Superior temporal gyrus (tissue), 1 donor: ENCODE measurements at regions not wholly inside any gene's neighbourhood (a gene's known extent, or its start where the extent isn't known, plus 50 kb on each side); places are given as distances from the start of the nearest gene placed in this dataset.
"Not testable (repeated sequence)": the region's sequence is repeated elsewhere in the genome, so short reads cannot be mapped to it uniquely, and the experiment has no call there.

Experiments used
- DNase-seq: peaks from one replicate; pipeline ENCODE4 v3.0.0-alpha.2; 2016; ENCODE audit errors: extremely low spot score

DNA sequence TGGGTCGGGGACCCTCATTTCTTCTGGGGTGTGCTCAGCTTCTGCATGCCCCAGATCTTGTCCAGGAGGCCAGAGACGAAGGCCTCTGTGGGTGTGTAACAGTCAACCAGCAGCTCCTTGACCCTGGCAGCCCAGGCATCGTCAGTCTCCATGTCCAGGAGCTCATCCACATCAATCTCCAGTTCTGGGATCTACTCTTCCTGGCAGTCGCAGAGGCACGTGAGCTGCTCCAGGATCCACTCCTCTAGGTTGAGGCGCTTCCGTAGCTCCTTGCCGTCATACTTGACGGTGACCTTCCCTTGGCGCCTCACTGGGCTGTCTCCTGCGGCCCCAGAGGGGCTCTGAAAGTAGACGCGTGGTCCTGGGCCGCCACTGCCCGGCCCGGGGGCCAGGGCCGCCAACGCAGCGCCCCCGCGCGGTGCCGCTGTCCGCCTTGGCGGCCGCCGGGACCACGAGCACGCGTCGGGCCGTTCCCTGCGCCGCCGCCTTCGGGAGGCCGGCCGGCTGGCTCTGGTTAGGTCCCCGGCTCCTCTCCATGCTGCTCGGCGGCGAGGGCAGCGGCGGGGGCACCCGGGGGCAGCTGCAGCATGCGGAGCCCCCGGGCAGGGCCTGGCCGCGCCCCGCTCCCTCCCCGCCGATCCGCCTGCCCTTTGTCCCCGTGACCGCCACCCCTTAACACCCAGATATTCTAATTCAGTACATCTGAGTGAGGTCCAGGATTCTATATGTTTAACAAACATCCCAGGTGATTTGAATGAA, 170.5 kb downstream of the SEPTIN7 start:
- DNase-seq: no peak

DNA sequence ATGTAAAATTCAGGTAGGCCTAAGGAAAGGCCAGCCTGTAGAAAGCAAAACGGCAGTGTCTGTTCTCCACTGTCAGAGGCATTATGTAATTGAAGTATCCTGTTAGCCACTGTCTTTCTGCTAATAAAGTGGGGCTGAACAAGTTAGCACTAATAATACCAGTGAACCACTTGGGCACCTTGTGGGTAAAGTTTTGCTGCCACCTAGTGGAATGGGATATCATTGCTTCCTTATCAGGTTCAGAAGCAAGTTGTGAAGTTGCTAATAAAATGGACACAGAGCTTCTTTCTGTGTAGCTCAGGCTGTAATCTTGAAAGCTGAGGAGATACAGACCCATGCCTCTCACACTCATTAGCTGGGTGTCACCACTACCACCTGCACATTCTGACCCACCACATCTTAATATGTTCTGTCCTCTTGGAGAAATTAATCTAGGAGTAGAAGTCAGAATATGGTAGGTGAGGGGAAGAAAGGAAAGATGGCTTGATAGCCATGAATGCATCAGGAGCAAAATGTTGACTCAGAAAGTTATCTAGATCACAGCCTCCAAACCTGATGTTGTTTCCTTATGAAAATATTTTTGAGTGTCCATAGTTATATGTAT, 175.1 kb downstream of the SEPTIN7 start:
- peak; percentile 96 for DNase-seq

- DNase-seq: not testable (repeated sequence)
These were observed 174.0 kb upstream of the EEPD1 start for GRCh38 chr7:35978816-35979640.

DNA sequence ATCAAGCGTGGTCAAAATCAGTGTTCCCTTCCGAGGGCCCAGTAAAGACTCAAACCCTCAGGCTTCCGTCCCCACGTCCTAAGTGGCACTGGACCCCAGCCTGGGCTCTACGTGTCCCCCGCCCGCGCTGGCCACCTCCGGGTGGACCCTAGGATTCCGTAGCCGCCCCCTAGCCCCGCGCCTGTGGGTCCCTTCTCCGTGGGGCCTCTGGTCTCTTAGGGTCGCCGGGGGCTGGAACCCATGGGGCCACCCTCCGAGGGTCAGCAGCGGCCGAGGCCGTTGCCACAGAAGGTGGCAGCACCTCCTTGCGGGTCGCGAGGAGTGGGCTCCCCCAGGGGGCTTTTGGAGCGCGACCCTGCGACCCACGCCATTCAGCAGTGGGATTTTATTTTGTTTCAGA, 170.5 kb upstream of the EEPD1 start:
- no peak for DNase-seq

DNA sequence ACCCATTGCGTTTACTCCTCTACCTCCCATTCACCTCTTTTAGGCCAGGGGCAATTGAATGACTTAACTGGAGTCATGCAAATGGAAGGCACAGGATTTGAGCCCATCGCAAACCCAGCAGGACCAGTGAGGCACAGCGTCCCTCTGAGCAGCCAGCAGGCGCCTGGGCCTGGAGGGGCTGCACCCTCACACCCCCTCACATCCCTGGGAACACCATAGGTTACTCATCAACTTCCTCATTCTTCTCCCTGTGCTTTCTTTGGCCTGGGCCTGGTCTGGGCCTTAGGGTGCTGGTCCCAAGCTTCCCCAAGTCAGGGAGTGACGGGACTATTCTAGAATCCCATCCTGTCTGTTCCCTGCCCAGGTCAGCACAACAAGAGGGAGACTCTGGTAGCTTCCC, 169.4 kb upstream of the EEPD1 start:
- no peak for DNase-seq

GRCh38 chr7:35985126-35985754, 167.8 kb upstream of the EEPD1 start:
- peak; percentile 88 for DNase-seq

DNA sequence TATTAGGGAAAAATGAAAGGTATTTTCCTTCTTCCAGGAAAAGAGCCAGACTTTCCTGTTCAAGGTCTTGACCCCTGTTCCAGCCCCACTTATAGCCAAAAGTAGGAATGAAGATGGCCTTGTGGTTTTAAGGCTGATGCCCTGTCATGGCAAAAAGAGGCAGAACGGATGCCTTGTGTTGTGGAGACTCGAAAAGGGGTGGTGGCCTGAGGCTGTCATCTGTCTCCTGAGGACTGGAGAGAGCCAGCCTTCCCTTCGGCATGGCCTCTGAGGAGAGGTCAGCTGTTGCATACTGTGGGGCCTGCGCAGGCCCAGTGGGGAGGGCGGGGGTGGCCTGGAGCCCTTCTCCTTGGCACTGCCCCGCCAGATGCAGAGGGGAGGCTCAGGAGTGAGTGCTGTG, 166.0 kb upstream of the EEPD1 start:
- no peak for DNase-seq

DNA sequence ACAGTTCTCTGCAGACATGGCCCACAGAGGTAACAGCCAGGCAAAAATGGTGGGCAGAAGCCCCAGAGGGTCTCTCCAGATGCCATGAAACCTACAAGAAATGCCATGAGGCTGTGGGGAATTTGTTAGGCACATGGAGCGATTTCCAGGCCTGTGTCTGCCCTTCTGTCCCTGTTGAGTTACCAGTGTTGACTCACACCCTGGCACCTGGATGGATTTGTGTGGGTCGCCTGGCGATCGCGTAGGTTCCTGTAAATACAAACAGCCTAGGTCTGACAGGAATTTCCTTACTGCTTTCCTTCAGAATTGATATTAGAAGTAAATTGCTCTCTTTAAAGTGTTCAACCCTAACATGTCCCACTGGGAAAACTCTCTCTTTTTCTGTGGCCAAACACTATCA, 164.9 kb upstream of the EEPD1 start:
- DNase-seq: no peak

DNA sequence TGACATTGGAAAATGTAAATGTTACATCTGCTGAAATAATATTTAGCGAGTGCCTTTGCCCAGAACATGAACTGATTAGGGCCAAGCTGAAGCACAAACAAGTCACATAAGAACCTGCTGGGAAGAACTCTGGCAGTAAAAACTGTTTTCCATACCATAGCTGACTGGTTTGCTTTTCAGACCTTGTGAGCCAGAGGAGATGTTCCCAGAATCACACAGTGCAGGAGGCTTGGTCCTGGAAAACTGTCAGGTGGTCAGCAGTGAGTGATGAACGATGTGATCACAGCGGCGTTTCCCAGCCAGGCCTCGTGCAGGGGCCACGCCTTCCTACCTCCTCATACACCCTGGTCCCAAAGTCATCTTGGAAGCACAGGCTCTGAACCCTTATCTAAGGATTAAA, 164.2 kb upstream of the EEPD1 start:
- no peak for DNase-seq

DNA sequence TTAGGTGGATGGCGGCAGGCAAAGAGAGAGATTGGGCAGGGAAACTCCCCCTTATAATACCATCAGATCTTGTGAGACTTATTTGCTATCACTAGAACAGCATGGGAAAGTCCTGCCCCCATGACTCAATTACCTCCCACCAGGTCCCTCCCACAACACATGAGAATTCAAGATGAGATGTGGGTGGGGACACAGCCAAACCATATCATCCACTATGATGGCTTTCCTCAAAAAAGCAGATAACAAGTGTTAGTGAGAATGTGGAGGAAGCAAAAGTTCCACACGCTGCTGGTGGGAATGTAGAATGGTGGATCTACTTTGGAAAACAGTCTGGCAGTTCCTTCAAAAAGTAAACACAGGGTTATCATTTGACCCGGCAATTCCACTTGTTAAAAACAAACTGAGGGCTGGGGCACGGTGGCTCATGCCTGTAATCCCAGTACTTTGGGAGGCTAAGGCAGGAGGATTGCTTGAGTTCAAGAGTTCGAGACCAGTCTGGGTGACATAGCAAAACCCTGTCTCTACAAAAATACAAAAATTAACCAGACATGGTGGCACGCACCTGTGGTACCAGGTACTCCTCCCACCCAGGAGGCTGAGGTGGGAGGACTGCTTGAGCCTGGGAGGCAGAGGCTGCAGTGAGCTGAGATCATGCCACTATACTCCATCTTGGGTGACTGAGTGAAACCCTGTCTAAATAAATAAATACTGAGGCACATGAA, 161.4 kb upstream of the EEPD1 start:
- DNase-seq: no peak

GRCh38 chr7:35992436-35992835, 160.6 kb upstream of the EEPD1 start:
- DNase-seq: no peak

DNA sequence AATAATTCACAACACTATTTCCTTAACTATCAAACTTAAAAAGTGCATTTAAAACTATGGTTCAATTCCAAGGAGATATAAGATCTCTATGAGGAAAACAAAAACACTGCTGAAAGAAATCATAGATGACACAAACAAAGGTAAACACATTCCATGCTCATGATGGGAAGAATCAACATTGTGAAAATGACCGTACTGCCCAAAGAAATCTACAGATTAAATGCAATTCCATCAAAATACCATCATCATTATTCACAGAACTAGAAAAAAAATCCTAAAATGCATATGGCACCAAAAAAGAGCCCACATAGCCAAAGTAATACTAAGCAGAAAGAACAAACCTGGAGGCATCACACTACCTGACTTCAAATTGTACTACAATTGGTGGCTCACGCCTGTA, 159.9 kb upstream of the EEPD1 start:
- DNase-seq: no peak

GRCh38 chr7:35993676-35994606, 159.1 kb upstream of the EEPD1 start:
- DNase-seq: no peak

- no peak for DNase-seq
These were observed 157.7 kb upstream of the EEPD1 start for GRCh38 chr7:35995334-35995733.

DNA sequence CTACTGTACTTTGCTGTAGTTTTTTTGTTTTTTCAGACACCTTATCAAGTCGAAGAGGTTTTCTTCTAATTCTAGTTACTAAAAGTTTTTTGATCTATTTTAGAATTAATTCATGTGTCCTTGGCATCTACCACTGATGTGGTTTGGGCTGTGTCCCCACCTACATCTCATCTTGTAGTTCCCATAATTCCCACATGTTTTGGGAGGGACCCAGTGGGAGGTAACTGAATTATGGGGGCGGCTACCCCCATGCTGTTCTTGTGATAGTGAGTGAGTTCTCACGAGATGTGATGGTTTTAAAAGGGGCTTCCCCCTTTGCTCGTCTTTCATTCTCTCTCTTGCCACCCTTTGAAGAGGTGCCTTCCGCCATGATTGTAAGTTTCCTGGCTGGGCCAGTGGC, 154.6 kb upstream of the EEPD1 start:
- DNase-seq: no peak

GRCh38 chr7:36001546-36001945, 151.5 kb upstream of the EEPD1 start:
- DNase-seq: no peak

- no peak for DNase-seq
These were observed 150.2 kb upstream of the EEPD1 start for GRCh38 chr7:36002900-36003299.

DNA sequence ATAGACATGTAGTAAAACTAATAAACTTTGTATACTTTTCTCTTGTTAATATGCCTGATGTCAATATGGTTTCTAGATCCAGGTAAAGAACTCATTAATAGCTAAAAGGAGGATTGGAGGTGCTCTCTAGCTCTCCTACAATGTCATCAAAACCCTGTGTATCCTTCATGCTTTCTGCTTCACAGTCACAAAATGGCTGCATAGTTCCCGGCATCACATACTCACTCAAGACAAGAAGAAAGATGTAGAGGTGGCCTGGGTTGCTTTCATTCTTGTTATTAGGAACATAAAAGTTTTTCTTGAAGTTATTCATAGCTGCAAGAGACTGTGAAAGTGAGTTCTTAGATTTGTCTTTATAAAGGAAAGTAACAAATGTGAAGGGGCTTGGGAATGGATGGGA, 149.7 kb upstream of the EEPD1 start:
- DNase-seq: no peak

DNA sequence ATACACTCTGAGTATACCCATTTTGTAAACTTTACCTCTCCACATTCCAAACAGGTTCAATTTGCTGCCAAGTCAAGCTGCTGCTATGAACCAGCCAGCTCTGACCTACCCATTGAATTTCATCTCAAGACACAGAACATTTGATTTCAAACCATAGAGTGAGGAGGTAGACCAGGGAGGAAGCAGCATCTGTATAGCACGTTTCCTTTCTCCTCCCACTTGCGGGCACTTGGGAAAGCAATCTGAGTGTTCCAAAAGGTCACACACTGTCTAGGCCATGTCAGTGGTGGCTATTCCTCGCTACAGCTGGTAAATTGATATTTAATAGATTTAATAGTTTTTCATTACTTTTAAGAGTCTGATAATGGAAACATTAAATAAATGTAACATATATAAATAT, 147.8 kb upstream of the EEPD1 start:
- DNase-seq: no peak

DNA sequence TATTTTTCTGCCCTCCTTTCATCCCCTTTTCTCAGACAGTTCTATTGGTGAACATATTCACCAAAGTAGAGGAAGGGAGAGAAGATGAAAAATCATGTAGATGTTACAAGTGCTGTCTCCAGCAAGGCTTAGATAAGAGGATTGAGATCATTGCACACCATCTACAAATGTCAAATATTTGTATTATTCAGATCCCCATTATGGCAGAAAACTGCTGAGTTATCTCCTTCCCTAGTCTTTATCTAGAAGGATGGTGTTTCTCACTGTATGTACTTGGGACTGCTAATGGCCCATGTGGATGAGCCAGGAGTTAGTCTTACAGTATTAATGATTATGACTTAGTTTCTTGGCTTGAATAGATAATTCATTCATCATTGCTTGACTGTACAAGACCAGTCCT, 147.2 kb upstream of the EEPD1 start:
- DNase-seq: no peak
